22Rv1 (cell line): ENCODE measurements at regions not wholly inside any gene's neighbourhood (a gene's known extent, or its start where the extent isn't known, plus 50 kb on each side); places are given as distances from the start of the nearest gene placed in this dataset.

Source experiments
- ZFX ChIP-seq: fragments of 450-650 bp; IDR thresholded peaks from 2 replicates; pipeline ENCODE4 v1.6.1; 2017; ENCODE audit warnings: antibody characterized with exemption, borderline replicate concordance
- TF ChIP-seq, protein P1 (sequence below): fragments of 450-650 bp; IDR thresholded peaks from 2 replicates; pipeline ENCODE4 v1.5.1; 2017; ENCODE audit warnings: mild to moderate bottlenecking

DNA sequence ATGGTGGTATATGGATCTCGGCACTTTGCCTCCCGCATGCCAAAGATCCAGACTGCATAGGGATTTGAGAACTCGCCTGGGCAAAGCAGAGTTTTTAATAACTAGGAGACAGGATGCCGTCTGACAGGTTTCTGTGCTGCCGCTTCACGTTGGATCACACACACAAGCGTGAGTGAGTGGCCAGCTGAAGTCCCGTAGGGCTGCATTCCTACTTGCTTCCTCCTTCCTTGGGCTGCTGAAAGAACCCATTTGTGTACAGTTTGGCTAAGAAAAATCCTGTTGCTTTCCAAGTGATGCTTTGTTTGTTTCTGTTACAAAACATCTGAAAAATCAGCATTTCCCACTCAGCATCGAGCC lies 604.3 kb upstream of the CFAP20DC start:
- TF ChIP-seq, protein P1, sequence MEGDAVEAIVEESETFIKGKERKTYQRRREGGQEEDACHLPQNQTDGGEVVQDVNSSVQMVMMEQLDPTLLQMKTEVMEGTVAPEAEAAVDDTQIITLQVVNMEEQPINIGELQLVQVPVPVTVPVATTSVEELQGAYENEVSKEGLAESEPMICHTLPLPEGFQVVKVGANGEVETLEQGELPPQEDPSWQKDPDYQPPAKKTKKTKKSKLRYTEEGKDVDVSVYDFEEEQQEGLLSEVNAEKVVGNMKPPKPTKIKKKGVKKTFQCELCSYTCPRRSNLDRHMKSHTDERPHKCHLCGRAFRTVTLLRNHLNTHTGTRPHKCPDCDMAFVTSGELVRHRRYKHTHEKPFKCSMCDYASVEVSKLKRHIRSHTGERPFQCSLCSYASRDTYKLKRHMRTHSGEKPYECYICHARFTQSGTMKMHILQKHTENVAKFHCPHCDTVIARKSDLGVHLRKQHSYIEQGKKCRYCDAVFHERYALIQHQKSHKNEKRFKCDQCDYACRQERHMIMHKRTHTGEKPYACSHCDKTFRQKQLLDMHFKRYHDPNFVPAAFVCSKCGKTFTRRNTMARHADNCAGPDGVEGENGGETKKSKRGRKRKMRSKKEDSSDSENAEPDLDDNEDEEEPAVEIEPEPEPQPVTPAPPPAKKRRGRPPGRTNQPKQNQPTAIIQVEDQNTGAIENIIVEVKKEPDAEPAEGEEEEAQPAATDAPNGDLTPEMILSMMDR = no peak
- no peak for TF ChIP-seq ZFX
